Neural cell (in vitro differentiated cells): ENCODE measurements at regions not wholly inside any gene's neighbourhood (a gene's known extent, or its start where the extent isn't known, plus 50 kb on each side); places are given as distances from the start of the nearest gene placed in this dataset.

Experiments
- H2AFZ ChIP-seq: fragments of 200-600, 300-800 bp; sonication (generic), shearing (Covaris generic); 2 replicates; pipeline ENCODE4 v1.6.0; 2014; ENCODE audit warnings: low read depth, mild to moderate bottlenecking, antibody characterized with exemption, low read length, moderate library complexity
- H3F3A ChIP-seq: fragments of 200-600 bp; shearing (Covaris generic); 2 replicates; pipeline ENCODE4 v1.6.1; 2016; ENCODE audit warnings: mild to moderate bottlenecking, moderate library complexity, mixed read lengths, antibody characterized with exemption, low read length; ENCODE audit not compliant: insufficient read depth, poor library complexity, severe bottlenecking
- H3K27ac ChIP-seq: fragments of 200-600, 300-800 bp; sonication (generic), shearing (Covaris generic); 2 replicates; pipeline ENCODE4 v1.5.1; 2014; ENCODE audit warnings: mild to moderate bottlenecking, low read length, moderate library complexity
- H3K27me3 ChIP-seq: fragments of 300-800, 200-600 bp; sonication (generic), shearing (Covaris generic); 2 replicates; pipeline ENCODE4 v1.6.0; 2014; ENCODE audit warnings: mild to moderate bottlenecking, low read depth, low read length, moderate library complexity; ENCODE audit not compliant: insufficient read depth
- H3K36me3 ChIP-seq: fragments of 300-800, 200-600 bp; sonication (generic), shearing (Covaris generic); 2 replicates; pipeline ENCODE4 v1.5.1; 2014; ENCODE audit warnings: mild to moderate bottlenecking, antibody characterized with exemption, low read length, moderate library complexity; ENCODE audit not compliant: insufficient read depth
- H3K4me2 ChIP-seq: fragments of 300-800, 200-600 bp; sonication (generic), shearing (Covaris generic); 2 replicates; pipeline ENCODE4 v1.6.0; 2014; ENCODE audit warnings: mild to moderate bottlenecking, low read length
- H3K4me3 ChIP-seq: fragments of 300-800, 200-600 bp; sonication (generic), shearing (Covaris generic); 2 replicates; pipeline ENCODE4 v1.5.1; 2014; ENCODE audit warnings: mild to moderate bottlenecking, low read length, moderate library complexity
- H3K79me2 ChIP-seq: fragments of 200-600 bp; shearing (Covaris generic); replicated peaks from 2 replicates; pipeline ENCODE4 v1.6.0; 2014; ENCODE audit warnings: mild to moderate bottlenecking, low read length, moderate library complexity; ENCODE audit not compliant: insufficient read depth
- H3K9ac ChIP-seq: fragments of 300-800, 200-600 bp; sonication (generic), shearing (Covaris generic); 2 replicates; pipeline ENCODE4 v1.6.1; 2016; ENCODE audit warnings: mild to moderate bottlenecking, low read length, mixed read lengths
- H3K9me2 ChIP-seq: fragments of 200-600 bp; shearing (Covaris generic); 2 replicates; pipeline ENCODE4 v1.6.1; 2016; ENCODE audit warnings: mild to moderate bottlenecking, low read length, mixed read lengths; ENCODE audit not compliant: insufficient read depth
- H3K9me3 ChIP-seq: fragments of 200-600, 300-800 bp; sonication (generic), shearing (Covaris generic); 2 replicates; pipeline ENCODE4 v1.6.1; 2016; ENCODE audit warnings: mild to moderate bottlenecking, mixed run types, low read length, moderate library complexity, mixed read lengths
- H4K20me1 ChIP-seq: fragments of 200-600 bp; shearing (Covaris generic); 2 replicates; pipeline ENCODE4 v1.6.1; 2016; ENCODE audit warnings: mild to moderate bottlenecking, mixed run types; ENCODE audit not compliant: insufficient read depth
- CTCF ChIP-seq: fragments of 450-650 bp; IDR thresholded peaks from 2 replicates; pipeline ENCODE4 v1.5.1; 2014; ENCODE audit warnings: antibody characterized with exemption, mild to moderate bottlenecking, moderate library complexity; ENCODE audit not compliant: poor library complexity, severe bottlenecking
- EP300 ChIP-seq: fragments of 450-650 bp; conservative IDR thresholded peaks from 2 replicates; pipeline ENCODE4 v1.6.1; 2014; ENCODE audit warnings: antibody characterized with exemption, mild to moderate bottlenecking, moderate library complexity; ENCODE audit not compliant: poor library complexity, severe bottlenecking
- EZH2 ChIP-seq: fragments of 200-600, 300-800 bp; shearing (Covaris generic), sonication (generic); IDR thresholded peaks from 2 replicates; pipeline ENCODE4 v1.6.1; 2014; ENCODE audit warnings: antibody characterized with exemption, low read length, borderline replicate concordance, mild to moderate bottlenecking; ENCODE audit not compliant: insufficient read depth, poor library complexity, severe bottlenecking
- MXI1 ChIP-seq: fragments of 450-650 bp; conservative IDR thresholded peaks from 2 replicates; pipeline ENCODE4 v1.6.1; 2014; ENCODE audit warnings: antibody characterized with exemption, mild to moderate bottlenecking; ENCODE audit not compliant: poor library complexity, severe bottlenecking
- POLR2AphosphoS5 ChIP-seq: IDR thresholded peaks from 2 replicates; pipeline ENCODE4 v1.6.1; 2012
- RAD21 ChIP-seq: fragments of 450-650 bp; conservative IDR thresholded peaks from 2 replicates; pipeline ENCODE4 v1.6.1; 2014; ENCODE audit warnings: antibody characterized with exemption, mild to moderate bottlenecking, moderate library complexity
- REST ChIP-seq: IDR thresholded peaks from 2 replicates; pipeline ENCODE4 v1.6.1; 2012; ENCODE audit warnings: borderline replicate concordance
- SMC3 ChIP-seq: fragments of 450-650 bp; conservative IDR thresholded peaks from 2 replicates; pipeline ENCODE4 v1.6.1; 2014; ENCODE audit warnings: antibody characterized with exemption, mild to moderate bottlenecking, moderate library complexity; ENCODE audit not compliant: poor library complexity
- TAF1 ChIP-seq: IDR thresholded peaks from 2 replicates; pipeline ENCODE4 v1.6.1; 2012; ENCODE audit warnings: low read depth

- TF ChIP-seq TAF1 (no peak), RAD21 (no peak), EP300 (no peak), CTCF (no peak), REST (no peak), MXI1 (no peak), SMC3 (no peak), POLR2AphosphoS5 (no peak), EZH2 (no peak)
- Histone ChIP-seq H3K9ac (no peak overlapping the region), H3K4me3 (no peak overlapping the region), H4K20me1 (no peaks in the 10 kb centered on the region), H2AFZ (no peak overlapping the region), H3F3A (no peaks in the 10 kb centered on the region), H3K36me3 (no peaks in the 10 kb centered on the region), H3K9me2 (no peaks in the 10 kb centered on the region), H3K79me2 (no peaks in the 10 kb centered on the region), H3K27ac (no peak overlapping the region), H3K9me3 (no peaks in the 10 kb centered on the region), H3K4me2 (no peak overlapping the region), H3K27me3 (no peaks in the 10 kb centered on the region)
Observed at GRCh38 chr11:134486106-134486505, 74.1 kb upstream of the B3GAT1 start.

GRCh38 chr11:134485316-134485715 is 73.3 kb upstream of the B3GAT1 start:
- Histone ChIP-seq H3K4me2 (no peak overlapping the region), H3K9me2 (no peaks in the 10 kb centered on the region), H3K27ac (no peak overlapping the region), H3K4me3 (no peak overlapping the region), H3K36me3 (no peaks in the 10 kb centered on the region), H3F3A (no peaks in the 10 kb centered on the region), H3K9me3 (no peaks in the 10 kb centered on the region), H3K79me2 (no peaks in the 10 kb centered on the region), H2AFZ (no peak overlapping the region), H3K27me3 (no peaks in the 10 kb centered on the region), H4K20me1 (no peaks in the 10 kb centered on the region), H3K9ac (no peak overlapping the region)
- TF ChIP-seq EZH2 (no peak), RAD21 (no peak), REST (no peak), TAF1 (no peak), CTCF (no peak), POLR2AphosphoS5 (no peak), EP300 (no peak), SMC3 (no peak), MXI1 (no peak)
